ENCODE measurements at regions not wholly inside any gene's neighbourhood (a gene's known extent, or its start where the extent isn't known, plus 50 kb on each side); places are given as distances from the start of the nearest gene placed in this dataset.

- TF ChIP-seq CTCF (IDR thresholded peaks at IDR 0.05) (no peak), ZFX (IDR thresholded peaks at IDR 0.05; ENCODE audit: borderline replicate concordance) (no peak)
Measured at GRCh38 chr14:82521191-82521590, 987.5 kb upstream of the SEL1L start.

Data from 22Rv1 (cell line).